ENCODE measurements at regions not wholly inside any gene's neighbourhood (a gene's known extent, or its start where the extent isn't known, plus 50 kb on each side); places are given as distances from the start of the nearest gene placed in this dataset.
"Not testable (repeated sequence)": the region's sequence is repeated elsewhere in the genome, so short reads cannot be mapped to it uniquely, and the experiment has no call there.

- H3K27me3 ChIP-seq = no peaks in the 10 kb centered on the region
- H3K4me1 ChIP-seq = no peaks in the 10 kb centered on the region
- no peak for TF ChIP-seq CTCF (IDR thresholded peaks at IDR 0.05)
- TF ChIP-seq POLR2A (IDR thresholded peaks at IDR 0.05) = no peak
- H3K4me3 ChIP-seq = no peak overlapping the region
- peaks cover 0 to 4% (median 0%) of the 10 kb centered on the region in 3 donors for H3K9me3 ChIP-seq
- no peak overlapping the region for H3K27ac ChIP-seq
- intact Hi-C loops (cut with DNase I) = no loop called here
- H3K36me3 ChIP-seq (replicated peaks in 1 of 2; ENCODE audit: insufficient read depth in 1 of 2, low read depth in 2 of 2) = no peaks in the 10 kb centered on the region
- 69 to 71% methylated on average over 5 of the region's 5 CpGs for whole genome bisulfite sequencing, 2 donors
- ATAC-seq = no peak
- DNase-seq = no peak
Observed at GRCh38 chr12:63508543-63508942, 159.8 kb downstream of the DPY19L2 start.

GRCh38 chr12:63499567-63499966, 168.7 kb downstream of the DPY19L2 start:
- TF ChIP-seq POLR2A (IDR thresholded peaks at IDR 0.05) = no peak
- no peak for TF ChIP-seq CTCF (IDR thresholded peaks at IDR 0.05)
- no peak overlapping the region for H3K27ac ChIP-seq
- 78 to 79% methylated on average over 3 to 6 of the region's 6 CpGs for WGBS, 2 donors
- H3K4me3 ChIP-seq = no peak overlapping the region
- H3K9me3 ChIP-seq = no peaks in the 10 kb centered on the region
- no peaks in the 10 kb centered on the region for H3K27me3 ChIP-seq
- peaks cover 7% of the 10 kb centered on the region for H3K4me1 ChIP-seq
- DNase-seq = no peak
- intact Hi-C loops (cut with DNase I) = no loop called here
- no peaks in the 10 kb centered on the region for H3K36me3 ChIP-seq (replicated peaks in 1 of 2; ENCODE audit: insufficient read depth in 1 of 2, low read depth in 2 of 2)
- ATAC-seq = no peak

GRCh38 chr12:63498239-63498638, 170.1 kb downstream of the DPY19L2 start:
- no peak for TF ChIP-seq POLR2A (IDR thresholded peaks at IDR 0.05)
- no peak for TF ChIP-seq CTCF (IDR thresholded peaks at IDR 0.05)
- H3K27me3 ChIP-seq = no peaks in the 10 kb centered on the region
- no peaks in the 10 kb centered on the region for H3K9me3 ChIP-seq
- no peak overlapping the region for H3K27ac ChIP-seq
- intact Hi-C loops (cut with DNase I) = no loop called here
- H3K4me3 ChIP-seq = no peak overlapping the region
- no peak for DNase-seq
- no peak for ATAC-seq
- peaks cover 7% of the 10 kb centered on the region for H3K4me1 ChIP-seq
- no peaks in the 10 kb centered on the region for H3K36me3 ChIP-seq (replicated peaks in 1 of 2; ENCODE audit: insufficient read depth in 1 of 2, low read depth in 2 of 2)

- DNase-seq (no peak), ATAC-seq (no peak)
- TF ChIP-seq POLR2A (IDR thresholded peaks at IDR 0.05) = no peak
- TF ChIP-seq CTCF (IDR thresholded peaks at IDR 0.05) = no peak
- Histone ChIP-seq H3K36me3 (replicated peaks in 1 of 2; ENCODE audit: insufficient read depth in 1 of 2, low read depth in 2 of 2) (no peaks in the 10 kb centered on the region), H3K4me3 (no peak overlapping the region), H3K9me3 (no peaks in the 10 kb centered on the region), H3K4me1 (peaks cover 7% of the 10 kb centered on the region), H3K27me3 (no peaks in the 10 kb centered on the region), H3K27ac (no peak overlapping the region)
- 24 to 34% methylated on average over 2 of the region's 2 CpGs for WGBS, 2 donors
- intact Hi-C loops (cut with DNase I) = no loop called here
Observed at GRCh38 chr12:63496654-63497053, 171.6 kb downstream of the DPY19L2 start.

- 10% methylated on average over 1 of the region's 1 CpG for WGBS, 2 donors
- no peaks in the 10 kb centered on the region for H3K36me3 ChIP-seq (replicated peaks in 1 of 2; ENCODE audit: insufficient read depth in 1 of 2, low read depth in 2 of 2)
- H3K4me3 ChIP-seq = no peak overlapping the region
- DNase-seq = no peak
- H3K4me1 ChIP-seq = peaks cover 7% of the 10 kb centered on the region
- ATAC-seq = no peak
- no peak overlapping the region for H3K27ac ChIP-seq
- TF ChIP-seq CTCF (IDR thresholded peaks at IDR 0.05) (no peak), POLR2A (IDR thresholded peaks at IDR 0.05) (no peak)
- no peaks in the 10 kb centered on the region for H3K9me3 ChIP-seq
- no peaks in the 10 kb centered on the region for H3K27me3 ChIP-seq
- intact Hi-C loops (cut with DNase I) = no loop called here
Observed at GRCh38 chr12:63495974-63496373, 172.3 kb downstream of the DPY19L2 start.

GRCh38 chr12:63493357-63493756, 174.9 kb downstream of the DPY19L2 start:
- H3K36me3 ChIP-seq (replicated peaks in 1 of 2; ENCODE audit: insufficient read depth in 1 of 2, low read depth in 2 of 2); H3K4me3 ChIP-seq; H3K27me3 ChIP-seq; H3K27ac ChIP-seq; ATAC-seq; H3K9me3 ChIP-seq; H3K4me1 ChIP-seq; intact Hi-C loops (cut with DNase I): not testable (repeated sequence)
- 72 to 83% methylated on average over 1 to 4 of the region's 4 CpGs for WGBS, 2 donors
- DNase-seq = peak in 1 of 4 donors; percentile 15
